HG02870 (cell line): ENCODE measurements at regions not wholly inside any gene's neighbourhood (a gene's known extent, or its start where the extent isn't known, plus 50 kb on each side); places are given as distances from the start of the nearest gene placed in this dataset.
A peak's percentile ranks its signal among the peaks of the same experiment; 100 is the strongest.

Experiments
- ATAC-seq: cut with Tn5 transposase; IDR thresholded peaks from one replicate; pipeline ENCODE4 v1.9.1; 2021; ENCODE audit warnings: mild to moderate bottlenecking, moderate library complexity; ENCODE audit not compliant: unreplicated experiment

- ATAC-seq: no peak
These were observed 53.8 kb upstream of the PSEN2 start for GRCh38 chr1:226816576-226816975.

GRCh38 chr1:226814751-226815537, 55.5 kb upstream of the PSEN2 start:
- ATAC-seq: no peak

- ATAC-seq: no peak
These were observed 56.5 kb upstream of the PSEN2 start for GRCh38 chr1:226813671-226814591.

GRCh38 chr1:226810681-226811080, 59.7 kb upstream of the PSEN2 start:
- ATAC-seq: no peak

- ATAC-seq: no peak
These were observed 60.4 kb upstream of the PSEN2 start for GRCh38 chr1:226809785-226810571.

- no peak for ATAC-seq
These were observed 61.9 kb upstream of the PSEN2 start for GRCh38 chr1:226808501-226808900.

GRCh38 chr1:226806988-226807387, 63.4 kb upstream of the PSEN2 start:
- no peak for ATAC-seq

- no peak for ATAC-seq
These were observed 65.3 kb upstream of the PSEN2 start for GRCh38 chr1:226804907-226805759.

GRCh38 chr1:226800763-226801380, 61.8 kb upstream of the ITPKB start:
- no peak for ATAC-seq

GRCh38 chr1:226799634-226800281, 60.7 kb upstream of the ITPKB start:
- ATAC-seq: no peak

GRCh38 chr1:226798427-226799411, 59.6 kb upstream of the ITPKB start:
- peak; percentile 89 for ATAC-seq

- ATAC-seq: no peak
These were observed 58.1 kb upstream of the ITPKB start for GRCh38 chr1:226797151-226797550.

- ATAC-seq: no peak
These were observed 54.7 kb upstream of the ITPKB start for GRCh38 chr1:226793620-226794276.

GRCh38 chr1:226792368-226792767, 53.3 kb upstream of the ITPKB start:
- ATAC-seq: no peak

GRCh38 chr1:226790545-226791181, 51.6 kb upstream of the ITPKB start:
- ATAC-seq: no peak

GRCh38 chr1:226788965-226789364, 49.9 kb upstream of the ITPKB start:
- ATAC-seq: peak; percentile 58
